ENCODE measurements at regions not wholly inside any gene's neighbourhood (a gene's known extent, or its start where the extent isn't known, plus 50 kb on each side); places are given as distances from the start of the nearest gene placed in this dataset.

DNA sequence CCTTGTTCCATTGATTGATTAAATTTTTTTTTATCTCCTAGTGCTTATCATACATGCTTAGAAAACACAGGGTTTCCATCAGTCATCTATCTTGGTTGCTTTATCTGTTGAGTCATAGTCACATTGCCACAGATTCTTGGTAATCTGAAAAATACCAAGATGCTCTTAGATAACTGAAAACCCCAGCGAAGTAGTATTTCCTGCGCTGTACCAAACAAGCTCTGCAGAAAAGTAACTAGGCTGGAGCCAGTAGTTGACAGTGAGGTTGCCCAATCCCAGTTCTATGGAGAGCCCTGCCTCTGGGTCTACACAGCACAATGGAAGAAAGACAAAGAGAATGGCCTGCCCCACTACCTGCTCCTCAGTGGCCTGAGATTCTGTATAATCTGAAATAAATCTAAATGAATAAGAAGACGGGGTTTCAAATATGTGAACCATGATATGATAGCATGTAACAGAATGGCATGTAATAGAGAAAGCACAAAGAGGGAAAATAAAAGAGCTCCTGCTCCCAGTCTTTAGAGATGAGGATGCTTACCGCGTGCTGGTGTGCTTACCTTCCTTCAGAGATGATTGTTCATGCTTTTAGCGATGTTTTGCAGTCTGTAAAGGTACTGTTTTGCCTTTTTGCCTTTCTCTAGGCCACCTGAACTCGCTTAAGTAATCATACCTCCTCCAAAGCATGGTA, 55.3 kb upstream of the RAPGEF2 start:
- ATAC-seq = peak; percentile 75
- TF ChIP-seq ARNTL (CRISPR knock-in tag; IDR thresholded peaks at IDR 0.05; ENCODE audit: borderline replicate concordance, low read depth) (no peak), ESRRG (CRISPR knock-in tag; IDR thresholded peaks at IDR 0.05) (no peak), BACH2 (CRISPR knock-in tag; IDR thresholded peaks at IDR 0.05; ENCODE audit: borderline replicate concordance) (no peak), OSR1 (CRISPR knock-in tag; IDR thresholded peaks at IDR 0.05) (no peak), ZNF8 (CRISPR knock-in tag; IDR thresholded peaks at IDR 0.05) (no peak), TOX (CRISPR knock-in tag; IDR thresholded peaks at IDR 0.05; ENCODE audit: borderline replicate concordance) (no peak), RARB (CRISPR knock-in tag; IDR thresholded peaks at IDR 0.05) (no peak), ZC3H10 (CRISPR knock-in tag; IDR thresholded peaks at IDR 0.05) (no peak), ISL1 (CRISPR knock-in tag; IDR thresholded peaks at IDR 0.05) (peak; percentile 75), ZFP3 (CRISPR knock-in tag; IDR thresholded peaks at IDR 0.05) (no peak), PPARA (CRISPR knock-in tag; IDR thresholded peaks at IDR 0.05; ENCODE audit: borderline replicate concordance) (no peak), SNAI2 (CRISPR knock-in tag; IDR thresholded peaks at IDR 0.05) (no peak)
- TF ChIP-seq, protein P1, sequence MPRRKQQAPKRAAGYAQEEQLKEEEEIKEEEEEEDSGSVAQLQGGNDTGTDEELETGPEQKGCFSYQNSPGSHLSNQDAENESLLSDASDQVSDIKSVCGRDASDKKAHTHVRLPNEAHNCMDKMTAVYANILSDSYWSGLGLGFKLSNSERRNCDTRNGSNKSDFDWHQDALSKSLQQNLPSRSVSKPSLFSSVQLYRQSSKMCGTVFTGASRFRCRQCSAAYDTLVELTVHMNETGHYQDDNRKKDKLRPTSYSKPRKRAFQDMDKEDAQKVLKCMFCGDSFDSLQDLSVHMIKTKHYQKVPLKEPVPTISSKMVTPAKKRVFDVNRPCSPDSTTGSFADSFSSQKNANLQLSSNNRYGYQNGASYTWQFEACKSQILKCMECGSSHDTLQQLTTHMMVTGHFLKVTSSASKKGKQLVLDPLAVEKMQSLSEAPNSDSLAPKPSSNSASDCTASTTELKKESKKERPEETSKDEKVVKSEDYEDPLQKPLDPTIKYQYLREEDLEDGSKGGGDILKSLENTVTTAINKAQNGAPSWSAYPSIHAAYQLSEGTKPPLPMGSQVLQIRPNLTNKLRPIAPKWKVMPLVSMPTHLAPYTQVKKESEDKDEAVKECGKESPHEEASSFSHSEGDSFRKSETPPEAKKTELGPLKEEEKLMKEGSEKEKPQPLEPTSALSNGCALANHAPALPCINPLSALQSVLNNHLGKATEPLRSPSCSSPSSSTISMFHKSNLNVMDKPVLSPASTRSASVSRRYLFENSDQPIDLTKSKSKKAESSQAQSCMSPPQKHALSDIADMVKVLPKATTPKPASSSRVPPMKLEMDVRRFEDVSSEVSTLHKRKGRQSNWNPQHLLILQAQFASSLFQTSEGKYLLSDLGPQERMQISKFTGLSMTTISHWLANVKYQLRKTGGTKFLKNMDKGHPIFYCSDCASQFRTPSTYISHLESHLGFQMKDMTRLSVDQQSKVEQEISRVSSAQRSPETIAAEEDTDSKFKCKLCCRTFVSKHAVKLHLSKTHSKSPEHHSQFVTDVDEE (CRISPR knock-in tag; IDR thresholded peaks at IDR 0.05) = no peak
- TF ChIP-seq, protein P2, sequence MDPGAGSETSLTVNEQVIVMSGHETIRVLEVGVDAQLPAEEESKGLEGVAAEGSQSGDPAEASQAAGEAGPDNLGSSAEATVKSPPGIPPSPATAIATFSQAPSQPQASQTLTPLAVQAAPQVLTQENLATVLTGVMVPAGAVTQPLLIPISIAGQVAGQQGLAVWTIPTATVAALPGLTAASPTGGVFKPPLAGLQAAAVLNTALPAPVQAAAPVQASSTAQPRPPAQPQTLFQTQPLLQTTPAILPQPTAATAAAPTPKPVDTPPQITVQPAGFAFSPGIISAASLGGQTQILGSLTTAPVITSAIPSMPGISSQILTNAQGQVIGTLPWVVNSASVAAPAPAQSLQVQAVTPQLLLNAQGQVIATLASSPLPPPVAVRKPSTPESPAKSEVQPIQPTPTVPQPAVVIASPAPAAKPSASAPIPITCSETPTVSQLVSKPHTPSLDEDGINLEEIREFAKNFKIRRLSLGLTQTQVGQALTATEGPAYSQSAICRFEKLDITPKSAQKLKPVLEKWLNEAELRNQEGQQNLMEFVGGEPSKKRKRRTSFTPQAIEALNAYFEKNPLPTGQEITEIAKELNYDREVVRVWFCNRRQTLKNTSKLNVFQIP (CRISPR knock-in tag; IDR thresholded peaks at IDR 0.05; ENCODE audit: borderline replicate concordance, low read depth) = no peak
- TF ChIP-seq, protein P3, sequence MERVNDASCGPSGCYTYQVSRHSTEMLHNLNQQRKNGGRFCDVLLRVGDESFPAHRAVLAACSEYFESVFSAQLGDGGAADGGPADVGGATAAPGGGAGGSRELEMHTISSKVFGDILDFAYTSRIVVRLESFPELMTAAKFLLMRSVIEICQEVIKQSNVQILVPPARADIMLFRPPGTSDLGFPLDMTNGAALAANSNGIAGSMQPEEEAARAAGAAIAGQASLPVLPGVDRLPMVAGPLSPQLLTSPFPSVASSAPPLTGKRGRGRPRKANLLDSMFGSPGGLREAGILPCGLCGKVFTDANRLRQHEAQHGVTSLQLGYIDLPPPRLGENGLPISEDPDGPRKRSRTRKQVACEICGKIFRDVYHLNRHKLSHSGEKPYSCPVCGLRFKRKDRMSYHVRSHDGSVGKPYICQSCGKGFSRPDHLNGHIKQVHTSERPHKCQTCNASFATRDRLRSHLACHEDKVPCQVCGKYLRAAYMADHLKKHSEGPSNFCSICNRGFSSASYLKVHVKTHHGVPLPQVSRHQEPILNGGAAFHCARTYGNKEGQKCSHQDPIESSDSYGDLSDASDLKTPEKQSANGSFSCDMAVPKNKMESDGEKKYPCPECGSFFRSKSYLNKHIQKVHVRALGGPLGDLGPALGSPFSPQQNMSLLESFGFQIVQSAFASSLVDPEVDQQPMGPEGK (CRISPR knock-in tag; IDR thresholded peaks at IDR 0.05; ENCODE audit: borderline replicate concordance) = no peak
- TF ChIP-seq, protein P4, sequence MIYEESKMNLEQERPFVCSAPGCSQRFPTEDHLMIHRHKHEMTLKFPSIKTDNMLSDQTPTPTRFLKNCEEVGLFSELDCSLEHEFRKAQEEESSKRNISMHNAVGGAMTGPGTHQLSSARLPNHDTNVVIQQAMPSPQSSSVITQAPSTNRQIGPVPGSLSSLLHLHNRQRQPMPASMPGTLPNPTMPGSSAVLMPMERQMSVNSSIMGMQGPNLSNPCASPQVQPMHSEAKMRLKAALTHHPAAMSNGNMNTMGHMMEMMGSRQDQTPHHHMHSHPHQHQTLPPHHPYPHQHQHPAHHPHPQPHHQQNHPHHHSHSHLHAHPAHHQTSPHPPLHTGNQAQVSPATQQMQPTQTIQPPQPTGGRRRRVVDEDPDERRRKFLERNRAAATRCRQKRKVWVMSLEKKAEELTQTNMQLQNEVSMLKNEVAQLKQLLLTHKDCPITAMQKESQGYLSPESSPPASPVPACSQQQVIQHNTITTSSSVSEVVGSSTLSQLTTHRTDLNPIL (CRISPR knock-in tag; IDR thresholded peaks at IDR 0.05; ENCODE audit: low read depth) = peak; percentile 20; the same call in 1 of the 2 replicates

DNA sequence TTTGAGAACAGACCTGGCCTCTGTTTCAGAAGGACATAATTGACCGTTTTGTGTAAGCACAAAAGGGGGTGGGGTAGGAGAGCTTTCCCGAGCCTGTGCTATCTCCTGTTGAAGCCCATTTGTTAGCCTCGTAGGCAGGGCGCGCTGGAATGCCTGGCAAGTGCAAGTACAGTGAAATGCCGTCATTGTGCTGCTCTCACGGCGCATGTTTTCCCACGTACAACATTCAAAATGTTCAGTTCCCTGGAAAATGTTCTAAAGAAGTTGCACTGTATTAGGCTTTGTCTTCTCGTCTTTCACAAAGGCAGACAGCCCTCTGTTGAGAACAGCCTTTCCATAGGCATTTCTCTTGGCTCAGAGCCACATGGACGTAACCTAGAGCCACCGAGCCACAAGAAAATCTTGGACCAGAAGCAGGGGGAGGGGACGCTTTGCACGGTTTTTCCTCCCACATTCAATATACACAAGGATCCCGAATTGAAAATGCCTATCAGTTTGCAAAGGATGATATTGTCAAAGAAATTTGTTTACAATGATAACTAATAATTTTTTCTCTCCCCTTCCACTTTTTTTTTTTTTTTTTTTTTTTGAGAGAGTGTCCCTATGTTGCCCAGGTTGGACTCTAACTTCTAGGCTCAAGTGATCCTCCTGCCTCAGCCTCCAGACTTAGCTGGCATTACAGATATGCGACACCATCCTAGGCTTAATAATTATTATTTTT, 54.6 kb upstream of the RAPGEF2 start:
- peak; percentile 92 for ATAC-seq
- TF ChIP-seq ARNTL (CRISPR knock-in tag; IDR thresholded peaks at IDR 0.05; ENCODE audit: borderline replicate concordance, low read depth) (no peak), PPARA (CRISPR knock-in tag; IDR thresholded peaks at IDR 0.05; ENCODE audit: borderline replicate concordance) (no peak), TOX (CRISPR knock-in tag; IDR thresholded peaks at IDR 0.05; ENCODE audit: borderline replicate concordance) (no peak), RARB (CRISPR knock-in tag; IDR thresholded peaks at IDR 0.05) (no peak), ZFP30 (CRISPR knock-in tag; IDR thresholded peaks at IDR 0.05) (no peak), ZNF8 (CRISPR knock-in tag; IDR thresholded peaks at IDR 0.05) (no peak), ZFP3 (CRISPR knock-in tag; IDR thresholded peaks at IDR 0.05) (no peak)
- TF ChIP-seq, protein P3 (CRISPR knock-in tag; IDR thresholded peaks at IDR 0.05; ENCODE audit: borderline replicate concordance) = no peak
- TF ChIP-seq, protein P4 (CRISPR knock-in tag; IDR thresholded peaks at IDR 0.05; ENCODE audit: low read depth) = no peak

Measured in SK-N-SH treated with all-trans-retinoic acid at 6 μM for 48 hours (cell line).